Right lobe of liver (tissue), 4 donors: ENCODE measurements at regions not wholly inside any gene's neighbourhood (a gene's known extent, or its start where the extent isn't known, plus 50 kb on each side); places are given as distances from the start of the nearest gene placed in this dataset.

Experiments
- POLR2A ChIP-seq: fragments of 450-650 bp; IDR thresholded peaks from one replicate; pipeline ENCODE4 v1.6.1; 2017; ENCODE audit warnings: antibody characterized with exemption, mild to moderate bottlenecking
- TF ChIP-seq, protein P1 (sequence below), 4 donors: fragments of 200-600 bp in 3 of 4; fragments of 450-650 bp in 1 of 4; IDR thresholded peaks; one replicate each; pipeline versions ENCODE4 v1.5.1 to v1.8.0; 2016 to 2022; ENCODE audit warnings: antibody characterized with exemption in 4 of 4, mild to moderate bottlenecking in 2 of 4
- donor health status: DM: no; HTN: no; CAD: no.
- donor health status: DM: no; HTN: no; CAD: no.
- donor health status: DM: no; HTN: yes; CAD: no.

DNA sequence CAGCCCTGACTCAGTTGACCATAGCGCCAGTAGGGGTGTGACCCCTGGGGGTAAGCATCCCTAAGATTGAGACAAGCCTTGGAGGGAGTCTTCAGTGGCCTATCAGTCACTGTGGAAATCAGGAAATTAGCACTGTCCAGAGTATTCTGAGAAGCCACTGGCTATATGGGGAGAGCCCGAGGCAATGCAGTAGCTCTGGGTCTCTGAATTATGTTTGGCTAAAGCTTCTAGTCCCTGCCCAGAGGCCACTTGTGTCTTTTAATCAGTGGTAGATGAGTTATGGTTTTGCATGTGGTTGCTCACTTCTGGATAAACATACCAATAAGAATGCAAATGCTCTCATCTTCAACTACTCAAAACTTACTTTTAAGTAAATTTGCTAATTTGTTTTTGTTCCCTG lies 100.6 kb upstream of the TOX3 start:
- TF ChIP-seq, protein P1, sequence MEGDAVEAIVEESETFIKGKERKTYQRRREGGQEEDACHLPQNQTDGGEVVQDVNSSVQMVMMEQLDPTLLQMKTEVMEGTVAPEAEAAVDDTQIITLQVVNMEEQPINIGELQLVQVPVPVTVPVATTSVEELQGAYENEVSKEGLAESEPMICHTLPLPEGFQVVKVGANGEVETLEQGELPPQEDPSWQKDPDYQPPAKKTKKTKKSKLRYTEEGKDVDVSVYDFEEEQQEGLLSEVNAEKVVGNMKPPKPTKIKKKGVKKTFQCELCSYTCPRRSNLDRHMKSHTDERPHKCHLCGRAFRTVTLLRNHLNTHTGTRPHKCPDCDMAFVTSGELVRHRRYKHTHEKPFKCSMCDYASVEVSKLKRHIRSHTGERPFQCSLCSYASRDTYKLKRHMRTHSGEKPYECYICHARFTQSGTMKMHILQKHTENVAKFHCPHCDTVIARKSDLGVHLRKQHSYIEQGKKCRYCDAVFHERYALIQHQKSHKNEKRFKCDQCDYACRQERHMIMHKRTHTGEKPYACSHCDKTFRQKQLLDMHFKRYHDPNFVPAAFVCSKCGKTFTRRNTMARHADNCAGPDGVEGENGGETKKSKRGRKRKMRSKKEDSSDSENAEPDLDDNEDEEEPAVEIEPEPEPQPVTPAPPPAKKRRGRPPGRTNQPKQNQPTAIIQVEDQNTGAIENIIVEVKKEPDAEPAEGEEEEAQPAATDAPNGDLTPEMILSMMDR (IDR thresholded peaks at IDR 0.05) = no peak
- TF ChIP-seq POLR2A = no peak
